GM12878 (cell line): ENCODE measurements at regions not wholly inside any gene's neighbourhood (a gene's known extent, or its start where the extent isn't known, plus 50 kb on each side); places are given as distances from the start of the nearest gene placed in this dataset.
A peak's percentile ranks its signal among the peaks of the same experiment; 100 is the strongest.
"Not testable (repeated sequence)": the region's sequence is repeated elsewhere in the genome, so short reads cannot be mapped to it uniquely, and the experiment has no call there.

Experiments
- ATAC-seq: fragments of 200-7000 bp; cut with Tn5 transposase; 3 replicates; pipeline ENCODE4 v1.9.1; 2020; ENCODE audit warnings: mild to moderate bottlenecking, moderate library complexity
- BruUV-seq: library from RNA; stranded (reverse); fragments of 400-500 nt; replicated peaks from 2 replicates; lab custom pipeline; 2021; lab: Mats Ljungman, UMichigan
- CTCF ChIA-PET: fragments of 300-600 bp; sonication (Branson Sonifier 250); formaldehyde crosslinking; extraction: SDS; loops from one replicate; lab custom pipeline; 2021; ENCODE audit warnings: inconsistent platforms; lab: Yijun Ruan, JAX
- POLR2A ChIA-PET: fragments of 350-600 bp; formaldehyde crosslinking; extraction: SDS; loops from one replicate; lab custom pipeline; 2021; ENCODE audit warnings: inconsistent platforms; lab: Charles Lee
- RAD21 ChIA-PET: fragments of 300-600 bp; sonication (Branson Sonifier 250); formaldehyde crosslinking; loops from one replicate; lab custom pipeline; 2023; ENCODE audit warnings: antibody characterized with exemption; ENCODE audit not compliant: unreplicated experiment; lab: Charles Lee
- SMC1A ChIA-PET: fragments of 300-600 bp; sonication (Branson Sonifier 250); formaldehyde crosslinking; loops from one replicate; lab custom pipeline; 2023; ENCODE audit not compliant: unreplicated experiment, uncharacterized antibody; lab: Charles Lee
- DNase-seq: peaks from one replicate; pipeline ENCODE4 v3.0.0-alpha.2; 2011; ENCODE audit warnings: low read depth, low spot score
- FAIRE-seq: peaks from 3 replicates; lab custom pipeline; 2011; peaks lifted over from hg19 to GRCh38; lab: Jason Lieb, UNC
- H2AFZ ChIP-seq: 2 replicates; pipeline ENCODE4 v1.6.0; 2011; ENCODE audit warnings: low read depth, low read length, control low read depth; ENCODE audit not compliant: control insufficient read depth
- H3K27ac ChIP-seq: 2 replicates; pipeline ENCODE4 v1.5.1; 2011; ENCODE audit warnings: control low read depth; ENCODE audit not compliant: control insufficient read depth, insufficient read depth
- H3K27me3 ChIP-seq, 2 experiments: replicated peaks in 1 of 2; 2 replicates each; pipeline versions ENCODE4 v1.6.0 to v1.6.1; 2011; ENCODE audit warnings: low read length in 1 of 2; ENCODE audit not compliant: control insufficient read depth in 2 of 2, insufficient read depth in 2 of 2
- H3K36me3 ChIP-seq, 2 experiments: 2 replicates each; pipeline ENCODE4 v1.5.1; 2011; ENCODE audit warnings: low read length in 1 of 2; ENCODE audit not compliant: control insufficient read depth in 2 of 2, insufficient read depth in 2 of 2
- H3K4me1 ChIP-seq: 2 replicates; pipeline ENCODE4 v1.6.1; 2011; ENCODE audit warnings: mild to moderate bottlenecking, low read length, moderate library complexity, mixed read lengths; ENCODE audit not compliant: control insufficient read depth, insufficient read depth
- H3K4me2 ChIP-seq: 2 replicates; pipeline ENCODE4 v1.6.0; 2011; ENCODE audit warnings: control low read depth; ENCODE audit not compliant: control insufficient read depth, insufficient read depth
- H3K4me3 ChIP-seq: fragments of 200-600 bp; sonication (generic); 2 replicates; pipeline ENCODE4 v1.5.1; 2016
- H3K79me2 ChIP-seq: 2 replicates; pipeline ENCODE4 v1.6.0; 2011; ENCODE audit warnings: low read length; ENCODE audit not compliant: control insufficient read depth, insufficient read depth
- H3K9ac ChIP-seq: 2 replicates; pipeline ENCODE4 v1.8.0; 2011; ENCODE audit warnings: low read length, control low read depth, mixed read lengths; ENCODE audit not compliant: control insufficient read depth, insufficient read depth
- H3K9me3 ChIP-seq: replicated peaks from 3 replicates; pipeline ENCODE4 v1.5.1; 2011; ENCODE audit warnings: mild to moderate bottlenecking, low read length; ENCODE audit not compliant: control insufficient read depth, insufficient read depth
- H4K20me1 ChIP-seq: 2 replicates; pipeline ENCODE4 v1.6.0; 2011; ENCODE audit not compliant: control insufficient read depth, insufficient read depth
- WGBS: methylation state at CpG from one replicate; pipeline ENCODE4 v1.1.6; 2016; ENCODE audit warnings: low lambda C conversion rate; ENCODE audit not compliant: insufficient replicate concordance, insufficient coverage; ENCODE audit errors: missing lambda C conversion rate; 5-methylcytosine and 5-hydroxymethylcytosine counted together
- in situ Hi-C: fragments of 300-500 bp; cut with MboI; formaldehyde crosslinking; loops from 9 replicates; pipeline ENCODE4 v1.14.3; 2018; ENCODE audit warnings: mixed read lengths
- intact Hi-C: fragments of 100-400 bp; cut with micrococcal nuclease; formaldehyde crosslinking; loops from one replicate; pipeline ENCODE4 v1.14.2; 2022; ENCODE audit not compliant: unreplicated experiment

- DNase-seq, H3K36me3 ChIP-seq, H3K79me2 ChIP-seq, ATAC-seq, H4K20me1 ChIP-seq, H3K9ac ChIP-seq, H3K27ac ChIP-seq, H3K4me2 ChIP-seq, SMC1A ChIA-PET, H3K9me3 ChIP-seq, H3K4me1 ChIP-seq, intact Hi-C loops, H2AFZ ChIP-seq, POLR2A ChIA-PET, H3K27me3 ChIP-seq, RAD21 ChIA-PET, CTCF ChIA-PET, in situ Hi-C loops, BruUV-seq, FAIRE-seq, H3K4me3 ChIP-seq: not testable (repeated sequence)
- 17% methylated on average over 1 of the region's 4 CpGs for WGBS
These were observed 67.9 kb upstream of the PLGLB2 start for GRCh38 chr2:87679950-87680349.

- H3K9ac ChIP-seq, H2AFZ ChIP-seq, SMC1A ChIA-PET, DNase-seq, RAD21 ChIA-PET, in situ Hi-C loops, H3K4me1 ChIP-seq, H4K20me1 ChIP-seq, H3K79me2 ChIP-seq, H3K9me3 ChIP-seq, H3K36me3 ChIP-seq, H3K4me2 ChIP-seq, H3K27ac ChIP-seq, CTCF ChIA-PET, H3K27me3 ChIP-seq, H3K4me3 ChIP-seq, intact Hi-C loops, BruUV-seq, FAIRE-seq, POLR2A ChIA-PET: not testable (repeated sequence)
- ATAC-seq, result peak; percentile 46; the same call in 2 of the 3 replicates
- 29% methylated on average over 1 of the region's 1 CpG for WGBS
These were observed 67.2 kb upstream of the PLGLB2 start for GRCh38 chr2:87680691-87681090.

DNA sequence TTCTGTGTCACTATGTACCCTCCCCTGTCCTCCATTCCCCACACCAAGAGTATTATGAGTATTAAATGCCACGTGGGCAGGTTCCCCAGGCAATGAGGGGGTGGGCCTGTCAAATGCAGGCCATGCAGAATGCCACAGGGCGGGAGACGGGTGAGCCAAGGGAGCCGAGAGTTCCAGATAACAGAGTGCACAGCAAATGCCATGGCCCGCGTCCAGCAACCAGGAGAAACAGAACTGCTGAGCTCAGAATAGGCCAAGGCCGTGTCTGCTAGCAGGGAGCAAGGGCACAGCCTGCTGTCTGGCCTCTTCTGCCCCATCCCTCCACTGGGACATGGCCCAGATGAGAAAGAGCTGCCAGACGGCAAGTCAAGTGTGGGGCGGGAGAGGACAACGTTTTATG lies 64.4 kb upstream of the PLGLB2 start:
- FAIRE-seq, intact Hi-C loops, in situ Hi-C loops: not testable (repeated sequence)

GRCh38 chr2:87683961-87684360 lies 63.9 kb upstream of the PLGLB2 start:
- DNase-seq, H4K20me1 ChIP-seq, CTCF ChIA-PET, H3K4me1 ChIP-seq, POLR2A ChIA-PET, intact Hi-C loops, H3K9me3 ChIP-seq, H3K4me2 ChIP-seq, H3K9ac ChIP-seq, H3K27ac ChIP-seq, H3K79me2 ChIP-seq, BruUV-seq, SMC1A ChIA-PET, H2AFZ ChIP-seq, ATAC-seq, H3K27me3 ChIP-seq, H3K4me3 ChIP-seq, H3K36me3 ChIP-seq, RAD21 ChIA-PET, in situ Hi-C loops: not testable (repeated sequence)
- WGBS, result 63% methylated on average over 5 of the region's 5 CpGs
- peak; percentile 93 for FAIRE-seq

More for the DNA sequence above, 64.4 kb upstream of the PLGLB2 start:
- H3K4me3 ChIP-seq, H3K27ac ChIP-seq, H3K4me2 ChIP-seq, SMC1A ChIA-PET, H3K9ac ChIP-seq, H4K20me1 ChIP-seq, H3K36me3 ChIP-seq, BruUV-seq, H3K4me1 ChIP-seq, DNase-seq, H3K27me3 ChIP-seq, POLR2A ChIA-PET, H2AFZ ChIP-seq, RAD21 ChIA-PET, H3K79me2 ChIP-seq, CTCF ChIA-PET, ATAC-seq, H3K9me3 ChIP-seq: not testable (repeated sequence)
- WGBS, result 53% methylated on average over 7 of the region's 10 CpGs
